ENCODE measurements at regions not wholly inside any gene's neighbourhood (a gene's known extent, or its start where the extent isn't known, plus 50 kb on each side); places are given as distances from the start of the nearest gene placed in this dataset.

- TF ChIP-seq, protein P1, sequence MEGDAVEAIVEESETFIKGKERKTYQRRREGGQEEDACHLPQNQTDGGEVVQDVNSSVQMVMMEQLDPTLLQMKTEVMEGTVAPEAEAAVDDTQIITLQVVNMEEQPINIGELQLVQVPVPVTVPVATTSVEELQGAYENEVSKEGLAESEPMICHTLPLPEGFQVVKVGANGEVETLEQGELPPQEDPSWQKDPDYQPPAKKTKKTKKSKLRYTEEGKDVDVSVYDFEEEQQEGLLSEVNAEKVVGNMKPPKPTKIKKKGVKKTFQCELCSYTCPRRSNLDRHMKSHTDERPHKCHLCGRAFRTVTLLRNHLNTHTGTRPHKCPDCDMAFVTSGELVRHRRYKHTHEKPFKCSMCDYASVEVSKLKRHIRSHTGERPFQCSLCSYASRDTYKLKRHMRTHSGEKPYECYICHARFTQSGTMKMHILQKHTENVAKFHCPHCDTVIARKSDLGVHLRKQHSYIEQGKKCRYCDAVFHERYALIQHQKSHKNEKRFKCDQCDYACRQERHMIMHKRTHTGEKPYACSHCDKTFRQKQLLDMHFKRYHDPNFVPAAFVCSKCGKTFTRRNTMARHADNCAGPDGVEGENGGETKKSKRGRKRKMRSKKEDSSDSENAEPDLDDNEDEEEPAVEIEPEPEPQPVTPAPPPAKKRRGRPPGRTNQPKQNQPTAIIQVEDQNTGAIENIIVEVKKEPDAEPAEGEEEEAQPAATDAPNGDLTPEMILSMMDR (IDR thresholded peaks at IDR 0.05; ENCODE audit: low read depth, low read length) = no peak
- no peak for TF ChIP-seq POLR2A (IDR thresholded peaks at IDR 0.05; ENCODE audit: extremely low read depth, insufficient read length)
Measured at GRCh38 chr10:4517746-4518145, 308.3 kb upstream of the AKR1E2 start.

All from NB4 (cell line).